ENCODE measurements at regions not wholly inside any gene's neighbourhood (a gene's known extent, or its start where the extent isn't known, plus 50 kb on each side); places are given as distances from the start of the nearest gene placed in this dataset.

- intact Hi-C loops (cut with micrococcal nuclease) = no loop called here
- Mint-ChIP-seq H3K27me3 (ENCODE audit: insufficient read depth, unreplicated experiment) (no peaks in the 10 kb centered on the region), H3K4me1 (ENCODE audit: insufficient read depth, unreplicated experiment) (peaks cover 10% of the 10 kb centered on the region), H3K4me3 (ENCODE audit: unreplicated experiment) (no peak overlapping the region), H3K27ac (ENCODE audit: low read depth, unreplicated experiment) (no peak overlapping the region), H3K9me3 (ENCODE audit: unreplicated experiment) (no peaks in the 10 kb centered on the region), H3K36me3 (ENCODE audit: insufficient read depth, unreplicated experiment) (no peaks in the 10 kb centered on the region)
- CTCF ChIA-PET = no interaction called here
- POLR2A ChIA-PET = no interaction called here
- BruUV-seq (replicated peaks) = no TSS peak
- DNase-seq (ENCODE audit: unreplicated experiment) = peak; percentile 29
- TF ChIP-seq, protein P1, sequence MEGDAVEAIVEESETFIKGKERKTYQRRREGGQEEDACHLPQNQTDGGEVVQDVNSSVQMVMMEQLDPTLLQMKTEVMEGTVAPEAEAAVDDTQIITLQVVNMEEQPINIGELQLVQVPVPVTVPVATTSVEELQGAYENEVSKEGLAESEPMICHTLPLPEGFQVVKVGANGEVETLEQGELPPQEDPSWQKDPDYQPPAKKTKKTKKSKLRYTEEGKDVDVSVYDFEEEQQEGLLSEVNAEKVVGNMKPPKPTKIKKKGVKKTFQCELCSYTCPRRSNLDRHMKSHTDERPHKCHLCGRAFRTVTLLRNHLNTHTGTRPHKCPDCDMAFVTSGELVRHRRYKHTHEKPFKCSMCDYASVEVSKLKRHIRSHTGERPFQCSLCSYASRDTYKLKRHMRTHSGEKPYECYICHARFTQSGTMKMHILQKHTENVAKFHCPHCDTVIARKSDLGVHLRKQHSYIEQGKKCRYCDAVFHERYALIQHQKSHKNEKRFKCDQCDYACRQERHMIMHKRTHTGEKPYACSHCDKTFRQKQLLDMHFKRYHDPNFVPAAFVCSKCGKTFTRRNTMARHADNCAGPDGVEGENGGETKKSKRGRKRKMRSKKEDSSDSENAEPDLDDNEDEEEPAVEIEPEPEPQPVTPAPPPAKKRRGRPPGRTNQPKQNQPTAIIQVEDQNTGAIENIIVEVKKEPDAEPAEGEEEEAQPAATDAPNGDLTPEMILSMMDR (IDR thresholded peaks at IDR 0.05; ENCODE audit: unreplicated experiment) = no peak
These were observed 425.8 kb upstream of the KCNH7 start for GRCh38 chr2:163264341-163264740.

- Mint-ChIP-seq H3K27ac (ENCODE audit: low read depth, unreplicated experiment) (no peak overlapping the region), H3K4me3 (ENCODE audit: unreplicated experiment) (no peak overlapping the region), H3K9me3 (ENCODE audit: unreplicated experiment) (no peaks in the 10 kb centered on the region), H3K4me1 (ENCODE audit: insufficient read depth, unreplicated experiment) (peaks cover 18% of the 10 kb centered on the region), H3K27me3 (ENCODE audit: insufficient read depth, unreplicated experiment) (no peaks in the 10 kb centered on the region), H3K36me3 (ENCODE audit: insufficient read depth, unreplicated experiment) (no peaks in the 10 kb centered on the region)
- TF ChIP-seq, protein P1 (IDR thresholded peaks at IDR 0.05; ENCODE audit: unreplicated experiment) = no peak
- no TSS peak for BruUV-seq (replicated peaks)
- POLR2A ChIA-PET = interaction anchor here (1.7 kb wide), 1 partner anchor 10 kb away, joined by 3 read pairs; no protein-coding TSS in a partner anchor
- DNase-seq (ENCODE audit: unreplicated experiment) = no peak
- intact Hi-C loops (cut with micrococcal nuclease) = no loop called here
- CTCF ChIA-PET = no interaction called here
These were observed 420.9 kb upstream of the KCNH7 start for GRCh38 chr2:163259489-163259888.

DNA sequence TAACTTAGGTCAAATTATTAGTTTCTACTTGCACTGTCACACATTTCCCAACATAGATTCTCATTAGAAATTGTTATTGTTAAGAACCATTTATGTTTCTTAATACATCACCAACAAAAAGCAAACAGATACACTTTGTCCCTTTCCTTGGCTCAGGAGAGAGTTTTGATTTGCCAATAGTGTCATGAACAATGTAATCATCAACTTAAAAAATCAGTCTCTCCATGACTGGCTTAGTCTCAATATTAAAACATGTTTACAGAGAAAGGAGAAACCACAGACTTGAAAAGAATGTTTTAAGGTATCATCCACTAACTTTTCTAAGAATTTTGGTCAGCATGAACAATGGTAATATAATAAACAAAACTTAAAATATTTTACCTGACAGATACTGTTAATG is 416.5 kb upstream of the KCNH7 start:
- no peaks in the 10 kb centered on the region for H3K27me3 Mint-ChIP-seq (ENCODE audit: insufficient read depth, unreplicated experiment)
- H3K4me1 Mint-ChIP-seq (ENCODE audit: insufficient read depth, unreplicated experiment) = peaks cover 21% of the 10 kb centered on the region
- CTCF ChIA-PET = interaction anchor here (1.5 kb wide), 1 partner anchor 18 kb away, joined by 3 read pairs; no protein-coding TSS in a partner anchor
- H3K27ac Mint-ChIP-seq (ENCODE audit: low read depth, unreplicated experiment) = peak overlapping the region; percentile 60
- POLR2A ChIA-PET = no interaction called here
- BruUV-seq (replicated peaks) = no TSS peak
- H3K4me3 Mint-ChIP-seq (ENCODE audit: unreplicated experiment) = no peak overlapping the region
- TF ChIP-seq, protein P1 (IDR thresholded peaks at IDR 0.05; ENCODE audit: unreplicated experiment) = no peak
- DNase-seq (ENCODE audit: unreplicated experiment) = no peak
- intact Hi-C loops (cut with micrococcal nuclease) = no loop called here
- no peaks in the 10 kb centered on the region for H3K36me3 Mint-ChIP-seq (ENCODE audit: insufficient read depth, unreplicated experiment)
- H3K9me3 Mint-ChIP-seq (ENCODE audit: unreplicated experiment) = no peaks in the 10 kb centered on the region

DNA sequence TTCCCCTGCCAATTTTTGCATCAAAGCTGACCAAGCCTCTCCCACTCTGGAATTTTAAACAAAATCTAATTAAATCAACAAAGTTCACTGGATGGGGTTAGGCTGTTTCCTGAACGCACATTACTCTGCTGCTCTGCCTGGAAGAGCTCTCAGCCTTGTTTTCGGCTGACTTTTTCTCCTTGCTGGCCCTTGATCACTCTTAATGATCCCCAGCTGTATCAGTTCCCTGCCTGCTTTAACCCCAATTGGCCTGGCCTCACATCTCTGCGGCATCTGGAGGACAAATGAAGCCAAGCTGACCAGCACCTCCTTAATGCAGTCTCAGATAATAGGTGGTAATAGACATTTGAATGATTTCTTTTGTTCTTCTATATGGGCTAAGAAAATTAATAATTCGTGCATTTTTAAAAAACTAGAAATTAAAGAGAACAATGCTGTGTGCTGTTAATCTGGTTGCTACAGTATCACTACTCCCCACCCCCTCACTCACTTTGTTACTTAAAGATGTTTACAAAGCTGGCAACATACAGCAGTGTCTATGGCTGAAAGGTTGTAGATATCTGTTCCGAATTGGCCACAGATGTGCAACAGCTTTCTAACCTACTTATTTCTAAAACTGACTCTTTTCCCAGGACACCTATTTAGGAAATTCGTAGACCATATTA is 415.2 kb upstream of the KCNH7 start:
- Mint-ChIP-seq H3K27me3 (ENCODE audit: insufficient read depth, unreplicated experiment) (no peaks in the 10 kb centered on the region), H3K36me3 (ENCODE audit: insufficient read depth, unreplicated experiment) (no peaks in the 10 kb centered on the region), H3K27ac (ENCODE audit: low read depth, unreplicated experiment) (peak overlapping the region; percentile 60), H3K4me3 (ENCODE audit: unreplicated experiment) (no peak overlapping the region), H3K9me3 (ENCODE audit: unreplicated experiment) (no peaks in the 10 kb centered on the region), H3K4me1 (ENCODE audit: insufficient read depth, unreplicated experiment) (peaks cover 21% of the 10 kb centered on the region)
- intact Hi-C loops (cut with micrococcal nuclease) = no loop called here
- ChIA-PET CTCF (no interaction called here), POLR2A (no interaction called here)
- no peak for DNase-seq (ENCODE audit: unreplicated experiment)
- TF ChIP-seq, protein P1 (IDR thresholded peaks at IDR 0.05; ENCODE audit: unreplicated experiment) = no peak
- no TSS peak for BruUV-seq (replicated peaks)
